HG03378 (cell line): ENCODE measurements at regions not wholly inside any gene's neighbourhood (a gene's known extent, or its start where the extent isn't known, plus 50 kb on each side); places are given as distances from the start of the nearest gene placed in this dataset.

Source experiments
- ATAC-seq: cut with Tn5 transposase; IDR thresholded peaks from one replicate; pipeline ENCODE4 v1.9.1; 2021; ENCODE audit warnings: mild to moderate bottlenecking, moderate library complexity; ENCODE audit not compliant: unreplicated experiment

GRCh38 chr3:117626577-117626976, 917.0 kb downstream of the TUSC7 start:
- no peak for ATAC-seq

- no peak for ATAC-seq
These were observed 919.3 kb downstream of the TUSC7 start for GRCh38 chr3:117628823-117629291.

GRCh38 chr3:117629505-117629904, 919.9 kb downstream of the TUSC7 start:
- ATAC-seq = no peak

- ATAC-seq = peak; percentile 77
These were observed 920.9 kb downstream of the TUSC7 start for GRCh38 chr3:117630469-117630868.

GRCh38 chr3:117630885-117631284, 921.3 kb downstream of the TUSC7 start:
- no peak for ATAC-seq

GRCh38 chr3:117631781-117632180, 922.2 kb downstream of the TUSC7 start:
- ATAC-seq = no peak

- ATAC-seq = no peak
These were observed 922.6 kb downstream of the TUSC7 start for GRCh38 chr3:117632191-117632590.

GRCh38 chr3:117633207-117633606, 923.6 kb downstream of the TUSC7 start:
- no peak for ATAC-seq

GRCh38 chr3:117637666-117638065, 928.1 kb downstream of the TUSC7 start:
- no peak for ATAC-seq

GRCh38 chr3:117644203-117644602, 934.6 kb downstream of the TUSC7 start:
- ATAC-seq = no peak

- ATAC-seq = peak; percentile 47
These were observed 936.1 kb downstream of the TUSC7 start for GRCh38 chr3:117645561-117646242.

- no peak for ATAC-seq
These were observed 937.9 kb downstream of the TUSC7 start for GRCh38 chr3:117647435-117647834.

- ATAC-seq = no peak
These were observed 941.7 kb downstream of the TUSC7 start for GRCh38 chr3:117651246-117651645.

GRCh38 chr3:117656391-117656790, 946.8 kb downstream of the TUSC7 start:
- no peak for ATAC-seq

GRCh38 chr3:117657278-117657677, 947.7 kb downstream of the TUSC7 start:
- no peak for ATAC-seq

GRCh38 chr3:117660941-117661817, 951.6 kb downstream of the TUSC7 start:
- ATAC-seq = no peak

GRCh38 chr3:117661818-117662095, 952.2 kb downstream of the TUSC7 start:
- ATAC-seq = no peak

- no peak for ATAC-seq
These were observed 955.7 kb downstream of the TUSC7 start for GRCh38 chr3:117665296-117665695.

GRCh38 chr3:117666325-117666724, 956.7 kb downstream of the TUSC7 start:
- no peak for ATAC-seq

- ATAC-seq = no peak
These were observed 957.2 kb downstream of the TUSC7 start for GRCh38 chr3:117666812-117667211.

- ATAC-seq = no peak
These were observed 960.2 kb downstream of the TUSC7 start for GRCh38 chr3:117669774-117670173.

GRCh38 chr3:117671722-117672318, 962.2 kb downstream of the TUSC7 start:
- ATAC-seq = no peak
